K562 (cell line): ENCODE measurements at regions not wholly inside any gene's neighbourhood (a gene's known extent, or its start where the extent isn't known, plus 50 kb on each side); places are given as distances from the start of the nearest gene placed in this dataset.

Experiments used
- ARID2 ChIP-seq: fragments of 450-650 bp; IDR thresholded peaks from 2 replicates; pipeline ENCODE4 v1.6.1; 2017; ENCODE audit warnings: antibody characterized with exemption, mild to moderate bottlenecking
- BRD9 ChIP-seq: fragments of 450-650 bp; IDR thresholded peaks from 2 replicates; pipeline ENCODE4 v1.6.1; 2018; ENCODE audit warnings: low read depth; ENCODE audit not compliant: partially characterized antibody
- CTCF ChIP-seq, 3 experiments: IDR thresholded peaks in 2 of 3; conservative IDR thresholded peaks in 1 of 3; 2 replicates each; pipeline ENCODE4 v1.5.1; 2011 to 2012; ENCODE audit warnings: low read length in 3 of 3, mild to moderate bottlenecking in 3 of 3, control low read depth in 2 of 3, improper control_type of control experiment in 1 of 3, inconsistent platforms in 1 of 3, low read depth in 1 of 3, mixed read lengths in 1 of 3, moderate library complexity in 1 of 3; ENCODE audit not compliant: insufficient read depth in 2 of 3
- EHMT2 ChIP-seq: fragments of 450-650 bp; IDR thresholded peaks from 2 replicates; pipeline ENCODE4 v1.6.1; 2018; ENCODE audit warnings: antibody characterized with exemption
- ETS2 ChIP-seq: IDR thresholded peaks from 2 replicates; pipeline ENCODE4 v1.6.1; 2016; ENCODE audit warnings: borderline replicate concordance, missing genetic modification characterization, mild to moderate bottlenecking, moderate library complexity, missing compliant biosample characterization; ENCODE audit not compliant: poor library complexity, severe bottlenecking
- ETV6 ChIP-seq, 3 experiments: fragments of 150-350 bp in 1 of 3; sonication (generic) in 1 of 3; formaldehyde crosslinking in 1 of 3; IDR thresholded peaks; 2 replicates each; pipeline versions ENCODE4 v1.6.1 to v1.8.0; 2014 to 2022; ENCODE audit warnings: borderline replicate concordance in 2 of 3, low read depth in 2 of 3, antibody characterized with exemption in 1 of 3, low read length in 1 of 3, mild to moderate bottlenecking in 1 of 3, missing genetic modification reagents in 1 of 3
- GATA2 ChIP-seq: sonication (generic); formaldehyde crosslinking; IDR thresholded peaks from 2 replicates; pipeline ENCODE4 v1.4.0; 2020; ENCODE audit warnings: mild to moderate bottlenecking, missing genetic modification reagents
- GATAD2B ChIP-seq: fragments of 450-650 bp; IDR thresholded peaks from 2 replicates; pipeline ENCODE4 v1.6.1; 2017; ENCODE audit warnings: mild to moderate bottlenecking, borderline replicate concordance
- HLTF ChIP-seq: fragments of 450-650 bp; IDR thresholded peaks from 2 replicates; pipeline ENCODE4 v1.6.1; 2016
- HMG20A ChIP-seq: fragments of 450-650 bp; formaldehyde crosslinking; conservative IDR thresholded peaks from 2 replicates; pipeline ENCODE4 v1.4.0; 2020; ENCODE audit warnings: mild to moderate bottlenecking, mixed read lengths
- HSF4 ChIP-seq: fragments of 250-450 bp; sonication (Bioruptor Pico); IDR thresholded peaks from 2 replicates; pipeline ENCODE4 v2.1.2; 2022; ENCODE audit warnings: mild to moderate bottlenecking, moderate library complexity, borderline replicate concordance
- ILK ChIP-seq: fragments of 450-650 bp; IDR thresholded peaks from 2 replicates; pipeline ENCODE4 v1.6.1; 2016; ENCODE audit warnings: missing genetic modification characterization, low read depth, mild to moderate bottlenecking, missing compliant biosample characterization, moderate library complexity, borderline replicate concordance
- KAT8 ChIP-seq: fragments of 450-650 bp; IDR thresholded peaks from 2 replicates; pipeline ENCODE4 v1.6.1; 2016; ENCODE audit warnings: low read depth, mild to moderate bottlenecking
- MYC ChIP-seq, 2 experiments: fragments of 250-450 bp in 1 of 2; sonication (Bioruptor Pico) in 1 of 2; IDR thresholded peaks; 2 replicates each; pipeline versions ENCODE4 v1.5.1 to v1.6.1; 2012 to 2021; ENCODE audit warnings: low read depth in 2 of 2, borderline replicate concordance in 1 of 2, improper control_type of control experiment in 1 of 2, low read length in 1 of 2, mild to moderate bottlenecking in 1 of 2, moderate library complexity in 1 of 2
- NFATC3 ChIP-seq: fragments of 450-650 bp; IDR thresholded peaks from 2 replicates; pipeline ENCODE4 v1.6.1; 2017; ENCODE audit warnings: mild to moderate bottlenecking
- POLR2B ChIP-seq: fragments of 450-650 bp; IDR thresholded peaks from 2 replicates; pipeline ENCODE4 v1.6.1; 2018; ENCODE audit warnings: low read depth; ENCODE audit not compliant: partially characterized antibody
- RBM25 ChIP-seq: fragments of 200-400 bp; formaldehyde crosslinking; IDR thresholded peaks from 2 replicates; pipeline ENCODE4 v1.6.1; 2018; ENCODE audit warnings: low read length, low read depth, moderate library complexity; ENCODE audit not compliant: severe bottlenecking
- SETDB1 ChIP-seq: IDR thresholded peaks from one replicate; pipeline ENCODE4 v1.6.1; 2012; ENCODE audit warnings: low read length, control low read depth, inconsistent platforms
- SMARCC2 ChIP-seq: fragments of 450-650 bp; IDR thresholded peaks from 2 replicates; pipeline ENCODE4 v1.6.1; 2017; ENCODE audit warnings: antibody characterized with exemption, moderate library complexity, mild to moderate bottlenecking, low read depth
- SRF ChIP-seq, 2 experiments: fragments of 250-450, 450-650 bp in 1 of 2; sonication (Bioruptor Pico) in 1 of 2; sonication (generic) in 1 of 2; formaldehyde crosslinking; IDR thresholded peaks; 2 replicates each; pipeline versions ENCODE4 v1.5.0 to v1.5.1; 2020 to 2022; ENCODE audit warnings: mild to moderate bottlenecking in 1 of 2, missing genetic modification reagents in 1 of 2
- TAF7 ChIP-seq: fragments of 450-650 bp; IDR thresholded peaks from 2 replicates; pipeline ENCODE4 v1.6.1; 2016; ENCODE audit warnings: missing genetic modification characterization, missing compliant biosample characterization
- TFAM ChIP-seq: fragments of 250-450 bp; sonication (Bioruptor Pico); conservative IDR thresholded peaks from 2 replicates; pipeline ENCODE4 v1.5.0; 2021; ENCODE audit warnings: mild to moderate bottlenecking, moderate library complexity
- WHSC1 ChIP-seq: IDR thresholded peaks from one replicate; pipeline ENCODE4 v1.6.1; 2012; ENCODE audit warnings: low read length, control low read depth, inconsistent platforms
- ZBTB26 ChIP-seq: fragments of 450-650 bp; formaldehyde crosslinking; IDR thresholded peaks from 2 replicates; pipeline ENCODE4 v1.4.0; 2022; ENCODE audit warnings: missing genetic modification characterization
- ZNF282 ChIP-seq: sonication (generic); formaldehyde crosslinking; IDR thresholded peaks from 2 replicates; pipeline ENCODE4 v1.8.1; 2023; ENCODE audit warnings: missing genetic modification reagents
- ZNF655 ChIP-seq: fragments of 250-450 bp; sonication (Bioruptor Pico); IDR thresholded peaks from 2 replicates; pipeline ENCODE4 v1.5.0; 2021

GRCh38 chr12:92570056-92570753 is 132.6 kb upstream of the PLEKHG7 start (continued):
- TF ChIP-seq RBM25 (no peak), ZBTB26 (CRISPR knock-in tag) (no peak), SRF (CRISPR knock-in tag; IDR thresholded peaks at IDR 0.05) (no peak), ILK (no peak), GATA2 (no peak), KAT8 (no peak), EHMT2 (no peak), NFATC3 (no peak), WHSC1 (no peak), TFAM (CRISPR knock-in tag) (no peak), CTCF (IDR thresholded peaks at IDR 0.05 in 2 of 3, conservative IDR thresholded peaks at IDR 0.05 in 1 of 3; ENCODE audit: insufficient read depth in 2 of 3, low read depth in 1 of 3, low read length in 3 of 3) (peak; percentile 53 to 77 (median 73); a peak in 5 of 6 replicates), SETDB1 (no peak), HSF4 (CRISPR knock-in tag) (no peak), HLTF (no peak), MYC (IDR thresholded peaks at IDR 0.05; ENCODE audit: low read depth, low read length) (0 out of 2 replicates have a peak, but pooled peaks have one; percentile 17), MYC (CRISPR knock-in tag; IDR thresholded peaks at IDR 0.05; ENCODE audit: borderline replicate concordance, low read depth) (no peak), GATAD2B (no peak), ETS2 (tag) (no peak), ARID2 (peak; percentile 92), TAF7 (tag) (no peak), ZNF655 (CRISPR knock-in tag) (no peak), ETV6 (IDR thresholded peaks at IDR 0.05; ENCODE audit: borderline replicate concordance in 1 of 2, low read depth in 2 of 2, low read length in 1 of 2) (no peak), ETV6 (CRISPR knock-in tag; IDR thresholded peaks at IDR 0.05; ENCODE audit: borderline replicate concordance) (no peak), BRD9 (no peak), SMARCC2 (no peak), HMG20A (CRISPR knock-in tag) (no peak), ZNF282 (CRISPR knock-in tag) (no peak), POLR2B (no peak)
